GM23338 (cell line): ENCODE measurements at regions not wholly inside any gene's neighbourhood (a gene's known extent, or its start where the extent isn't known, plus 50 kb on each side); places are given as distances from the start of the nearest gene placed in this dataset.

ENCODE experiments used
- ATAC-seq: fragments of 200-7000 bp; cut with Tn5 transposase; 3 replicates; pipeline ENCODE4 v1.9.1; 2020
- DNase-seq: peaks from one replicate; pipeline ENCODE4 v3.0.0-alpha.2; 2015; ENCODE audit warnings: low spot score
- H2AFZ ChIP-seq: fragments of 200-600 bp; sonication (generic); 2 replicates; pipeline ENCODE4 v1.8.0; 2016; ENCODE audit warnings: antibody characterized with exemption, mild to moderate bottlenecking, moderate library complexity
- H3F3A ChIP-seq: fragments of 200-600 bp; sonication (generic); replicated peaks from 2 replicates; pipeline ENCODE4 v1.8.0; 2017; ENCODE audit warnings: antibody characterized with exemption, mixed run types, low read depth
- H3K27ac ChIP-seq: fragments of 200-600 bp; sonication (generic); 2 replicates; pipeline ENCODE4 v1.6.1; 2016; ENCODE audit warnings: low read depth
- H3K27me3 ChIP-seq: fragments of 200-600 bp; sonication (generic); 2 replicates; pipeline ENCODE4 v1.8.0; 2016; ENCODE audit warnings: mild to moderate bottlenecking, mixed run types, moderate library complexity; ENCODE audit not compliant: insufficient read depth
- H3K36me3 ChIP-seq: fragments of 200-600 bp; sonication (generic); 2 replicates; pipeline ENCODE4 v1.8.0; 2016; ENCODE audit warnings: mild to moderate bottlenecking; ENCODE audit not compliant: insufficient read depth
- H3K4me1 ChIP-seq: fragments of 200-600 bp; sonication (generic); 2 replicates; pipeline ENCODE4 v1.8.0; 2016; ENCODE audit warnings: mild to moderate bottlenecking, moderate library complexity; ENCODE audit not compliant: insufficient read depth
- H3K4me2 ChIP-seq: fragments of 200-600 bp; sonication (generic); 2 replicates; pipeline ENCODE4 v1.7.1; 2017; ENCODE audit warnings: mixed run types
- H3K4me3 ChIP-seq: fragments of 200-600 bp; sonication (generic); 2 replicates; pipeline ENCODE4 v1.6.1; 2016; ENCODE audit warnings: mixed run types
- H3K79me2 ChIP-seq: fragments of 200-600 bp; sonication (generic); replicated peaks from 2 replicates; pipeline ENCODE4 v1.8.0; 2017; ENCODE audit warnings: mild to moderate bottlenecking; ENCODE audit not compliant: insufficient read depth
- H3K9me2 ChIP-seq: fragments of 200-600 bp; sonication (generic); 2 replicates; pipeline ENCODE4 v1.8.0; 2017; ENCODE audit not compliant: insufficient read depth
- H4K20me1 ChIP-seq: fragments of 200-600 bp; sonication (generic); replicated peaks from 2 replicates; pipeline ENCODE4 v1.8.0; 2017; ENCODE audit warnings: mild to moderate bottlenecking; ENCODE audit not compliant: insufficient read depth
- H3K27ac Mint-ChIP-seq: 2 replicates; pipeline ENCODE4 v1.8.0; 2020; ENCODE audit warnings: inconsistent platforms, mild to moderate bottlenecking, moderate library complexity, mixed read lengths
- H3K27me3 Mint-ChIP-seq: 3 replicates; pipeline ENCODE4 v1.8.0; 2022; ENCODE audit warnings: low read depth, mild to moderate bottlenecking, moderate library complexity, mixed read lengths, inconsistent platforms; ENCODE audit not compliant: insufficient read depth, poor library complexity
- H3K36me3 Mint-ChIP-seq: 3 replicates; pipeline ENCODE4 v1.8.0; 2021; ENCODE audit warnings: low read depth, mild to moderate bottlenecking, inconsistent platforms, moderate library complexity, mixed read lengths
- H3K4me1 Mint-ChIP-seq: 3 replicates; pipeline ENCODE4 v1.8.0; 2020; ENCODE audit warnings: mild to moderate bottlenecking, inconsistent platforms, mixed read lengths
- H3K4me3 Mint-ChIP-seq: 3 replicates; pipeline ENCODE4 v1.8.0; 2021; ENCODE audit warnings: moderate library complexity, mild to moderate bottlenecking, inconsistent platforms, mixed read lengths
- H3K9me3 Mint-ChIP-seq: 3 replicates; pipeline ENCODE4 v1.8.0; 2020; ENCODE audit warnings: moderate library complexity, mild to moderate bottlenecking, inconsistent platforms, mixed read lengths
- CREB1 ChIP-seq: fragments of 250-450 bp; sonication (Bioruptor Pico); IDR thresholded peaks from 2 replicates; pipeline ENCODE4 v1.5.0; 2020; ENCODE audit warnings: low read depth, mild to moderate bottlenecking, moderate library complexity
- EZH2 ChIP-seq: fragments of 200-600 bp; sonication (generic); IDR thresholded peaks from one replicate; pipeline ENCODE4 v1.8.0; 2017; ENCODE audit warnings: antibody characterized with exemption, mild to moderate bottlenecking, low read depth; ENCODE audit not compliant: unreplicated experiment
- EZH2phosphoT487 ChIP-seq: fragments of 200-600 bp; sonication (generic); IDR thresholded peaks from one replicate; pipeline ENCODE4 v1.8.1; 2018; ENCODE audit warnings: antibody characterized with exemption; ENCODE audit not compliant: unreplicated experiment
- JUNB ChIP-seq: IDR thresholded peaks from one replicate; pipeline ENCODE4 v1.6.1; 2016; ENCODE audit warnings: antibody characterized with exemption; ENCODE audit not compliant: unreplicated experiment
- NANOG ChIP-seq: IDR thresholded peaks from 2 replicates; pipeline ENCODE4 v1.6.1; 2016; ENCODE audit warnings: antibody characterized with exemption, borderline replicate concordance
- POLR2AphosphoS5 ChIP-seq: IDR thresholded peaks from 2 replicates; pipeline ENCODE4 v1.6.1; 2016; ENCODE audit warnings: antibody characterized with exemption, low read depth
- STAT1 ChIP-seq: IDR thresholded peaks from one replicate; pipeline ENCODE4 v1.6.1; 2016; ENCODE audit warnings: antibody characterized with exemption; ENCODE audit not compliant: unreplicated experiment
- ZNF114 ChIP-seq: fragments of 250-450 bp; sonication (Bioruptor Pico); IDR thresholded peaks from 2 replicates; pipeline ENCODE4 v1.5.0; 2020; ENCODE audit warnings: mild to moderate bottlenecking, moderate library complexity
- ZNF331 ChIP-seq: fragments of 250-450 bp; sonication (Bioruptor Pico); IDR thresholded peaks from 2 replicates; pipeline ENCODE4 v1.5.0; 2020; ENCODE audit warnings: low read depth, mild to moderate bottlenecking, moderate library complexity
- TF ChIP-seq, protein P1 (sequence below): IDR thresholded peaks from 2 replicates; pipeline ENCODE4 v1.6.1; 2016; ENCODE audit warnings: antibody characterized with exemption
- TF ChIP-seq, protein P2 (sequence below): fragments of 250-450 bp; sonication (Bioruptor Pico); IDR thresholded peaks from 2 replicates; pipeline ENCODE4 v1.5.0; 2020; ENCODE audit warnings: mild to moderate bottlenecking, moderate library complexity
- TF ChIP-seq, protein P3 (sequence below), 2 experiments: fragments of 200-600 bp in 1 of 2; sonication (generic) in 1 of 2; conservative IDR thresholded peaks; 2 replicates each; pipeline versions ENCODE4 v1.5.1 to v1.6.1; 2016 to 2017; ENCODE audit warnings: antibody characterized with exemption in 2 of 2, low read depth in 2 of 2, mild to moderate bottlenecking in 2 of 2, moderate library complexity in 1 of 2

DNA sequence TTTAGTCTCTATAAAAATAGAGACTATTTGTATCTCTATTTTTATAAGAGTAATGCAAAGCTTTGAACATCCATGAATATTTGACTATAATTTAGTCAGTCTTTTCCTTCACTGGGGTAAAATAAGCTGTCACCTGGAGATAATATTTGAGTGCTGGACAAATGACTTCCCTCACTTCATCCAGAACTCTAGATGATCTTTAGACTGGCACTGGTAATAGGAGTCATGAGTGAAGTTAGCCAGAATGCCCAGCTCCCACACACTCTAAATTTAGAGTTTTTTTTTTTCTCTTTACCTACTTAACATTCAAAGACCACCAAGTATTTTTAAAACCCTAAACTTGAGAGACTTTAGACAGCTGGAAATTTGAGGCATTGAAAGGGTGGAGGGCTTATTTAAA, 100.7 kb downstream of the LSMEM1 start:
- no peaks in the 10 kb centered on the region for H3K9me3 Mint-ChIP-seq
- DNase-seq (no peak), ATAC-seq (no peak)
- TF ChIP-seq, protein P1, sequence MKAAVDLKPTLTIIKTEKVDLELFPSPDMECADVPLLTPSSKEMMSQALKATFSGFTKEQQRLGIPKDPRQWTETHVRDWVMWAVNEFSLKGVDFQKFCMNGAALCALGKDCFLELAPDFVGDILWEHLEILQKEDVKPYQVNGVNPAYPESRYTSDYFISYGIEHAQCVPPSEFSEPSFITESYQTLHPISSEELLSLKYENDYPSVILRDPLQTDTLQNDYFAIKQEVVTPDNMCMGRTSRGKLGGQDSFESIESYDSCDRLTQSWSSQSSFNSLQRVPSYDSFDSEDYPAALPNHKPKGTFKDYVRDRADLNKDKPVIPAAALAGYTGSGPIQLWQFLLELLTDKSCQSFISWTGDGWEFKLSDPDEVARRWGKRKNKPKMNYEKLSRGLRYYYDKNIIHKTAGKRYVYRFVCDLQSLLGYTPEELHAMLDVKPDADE, result no peak
- TF ChIP-seq, protein P2, sequence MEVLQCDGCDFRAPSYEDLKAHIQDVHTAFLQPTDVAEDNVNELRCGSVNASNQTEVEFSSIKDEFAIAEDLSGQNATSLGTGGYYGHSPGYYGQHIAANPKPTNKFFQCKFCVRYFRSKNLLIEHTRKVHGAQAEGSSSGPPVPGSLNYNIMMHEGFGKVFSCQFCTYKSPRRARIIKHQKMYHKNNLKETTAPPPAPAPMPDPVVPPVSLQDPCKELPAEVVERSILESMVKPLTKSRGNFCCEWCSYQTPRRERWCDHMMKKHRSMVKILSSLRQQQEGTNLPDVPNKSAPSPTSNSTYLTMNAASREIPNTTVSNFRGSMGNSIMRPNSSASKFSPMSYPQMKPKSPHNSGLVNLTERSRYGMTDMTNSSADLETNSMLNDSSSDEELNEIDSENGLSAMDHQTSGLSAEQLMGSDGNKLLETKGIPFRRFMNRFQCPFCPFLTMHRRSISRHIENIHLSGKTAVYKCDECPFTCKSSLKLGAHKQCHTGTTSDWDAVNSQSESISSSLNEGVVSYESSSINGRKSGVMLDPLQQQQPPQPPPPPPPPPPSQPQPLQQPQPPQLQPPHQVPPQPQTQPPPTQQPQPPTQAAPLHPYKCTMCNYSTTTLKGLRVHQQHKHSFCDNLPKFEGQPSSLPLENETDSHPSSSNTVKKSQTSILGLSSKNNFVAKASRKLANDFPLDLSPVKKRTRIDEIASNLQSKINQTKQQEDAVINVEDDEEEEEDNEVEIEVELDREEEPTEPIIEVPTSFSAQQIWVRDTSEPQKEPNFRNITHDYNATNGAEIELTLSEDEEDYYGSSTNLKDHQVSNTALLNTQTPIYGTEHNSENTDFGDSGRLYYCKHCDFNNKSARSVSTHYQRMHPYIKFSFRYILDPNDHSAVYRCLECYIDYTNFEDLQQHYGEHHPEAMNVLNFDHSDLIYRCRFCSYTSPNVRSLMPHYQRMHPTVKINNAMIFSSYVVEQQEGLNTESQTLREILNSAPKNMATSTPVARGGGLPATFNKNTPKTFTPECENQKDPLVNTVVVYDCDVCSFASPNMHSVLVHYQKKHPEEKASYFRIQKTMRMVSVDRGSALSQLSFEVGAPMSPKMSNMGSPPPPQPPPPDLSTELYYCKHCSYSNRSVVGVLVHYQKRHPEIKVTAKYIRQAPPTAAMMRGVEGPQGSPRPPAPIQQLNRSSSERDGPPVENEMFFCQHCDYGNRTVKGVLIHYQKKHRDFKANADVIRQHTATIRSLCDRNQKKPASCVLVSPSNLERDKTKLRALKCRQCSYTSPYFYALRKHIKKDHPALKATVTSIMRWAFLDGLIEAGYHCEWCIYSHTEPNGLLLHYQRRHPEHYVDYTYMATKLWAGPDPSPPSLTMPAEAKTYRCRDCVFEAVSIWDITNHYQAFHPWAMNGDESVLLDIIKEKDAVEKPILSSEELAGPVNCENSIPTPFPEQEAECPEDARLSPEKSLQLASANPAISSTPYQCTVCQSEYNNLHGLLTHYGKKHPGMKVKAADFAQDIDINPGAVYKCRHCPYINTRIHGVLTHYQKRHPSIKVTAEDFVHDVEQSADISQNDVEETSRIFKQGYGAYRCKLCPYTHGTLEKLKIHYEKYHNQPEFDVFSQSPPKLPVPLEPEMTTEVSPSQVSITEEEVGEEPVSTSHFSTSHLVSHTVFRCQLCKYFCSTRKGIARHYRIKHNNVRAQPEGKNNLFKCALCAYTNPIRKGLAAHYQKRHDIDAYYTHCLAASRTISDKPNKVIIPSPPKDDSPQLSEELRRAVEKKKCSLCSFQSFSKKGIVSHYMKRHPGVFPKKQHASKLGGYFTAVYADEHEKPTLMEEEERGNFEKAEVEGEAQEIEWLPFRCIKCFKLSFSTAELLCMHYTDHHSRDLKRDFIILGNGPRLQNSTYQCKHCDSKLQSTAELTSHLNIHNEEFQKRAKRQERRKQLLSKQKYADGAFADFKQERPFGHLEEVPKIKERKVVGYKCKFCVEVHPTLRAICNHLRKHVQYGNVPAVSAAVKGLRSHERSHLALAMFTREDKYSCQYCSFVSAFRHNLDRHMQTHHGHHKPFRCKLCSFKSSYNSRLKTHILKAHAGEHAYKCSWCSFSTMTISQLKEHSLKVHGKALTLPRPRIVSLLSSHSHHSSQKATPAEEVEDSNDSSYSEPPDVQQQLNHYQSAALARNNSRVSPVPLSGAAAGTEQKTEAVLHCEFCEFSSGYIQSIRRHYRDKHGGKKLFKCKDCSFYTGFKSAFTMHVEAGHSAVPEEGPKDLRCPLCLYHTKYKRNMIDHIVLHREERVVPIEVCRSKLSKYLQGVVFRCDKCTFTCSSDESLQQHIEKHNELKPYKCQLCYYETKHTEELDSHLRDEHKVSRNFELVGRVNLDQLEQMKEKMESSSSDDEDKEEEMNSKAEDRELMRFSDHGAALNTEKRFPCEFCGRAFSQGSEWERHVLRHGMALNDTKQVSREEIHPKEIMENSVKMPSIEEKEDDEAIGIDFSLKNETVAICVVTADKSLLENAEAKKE (CRISPR knock-in tag), result no peak
- TF ChIP-seq STAT1 (no peak), EZH2phosphoT487 (no peak), JUNB (no peak), POLR2AphosphoS5 (no peak), ZNF114 (CRISPR knock-in tag) (no peak), NANOG (no peak), ZNF331 (CRISPR knock-in tag) (no peak), EZH2 (no peak), CREB1 (CRISPR knock-in tag) (no peak)
- TF ChIP-seq, protein P3, sequence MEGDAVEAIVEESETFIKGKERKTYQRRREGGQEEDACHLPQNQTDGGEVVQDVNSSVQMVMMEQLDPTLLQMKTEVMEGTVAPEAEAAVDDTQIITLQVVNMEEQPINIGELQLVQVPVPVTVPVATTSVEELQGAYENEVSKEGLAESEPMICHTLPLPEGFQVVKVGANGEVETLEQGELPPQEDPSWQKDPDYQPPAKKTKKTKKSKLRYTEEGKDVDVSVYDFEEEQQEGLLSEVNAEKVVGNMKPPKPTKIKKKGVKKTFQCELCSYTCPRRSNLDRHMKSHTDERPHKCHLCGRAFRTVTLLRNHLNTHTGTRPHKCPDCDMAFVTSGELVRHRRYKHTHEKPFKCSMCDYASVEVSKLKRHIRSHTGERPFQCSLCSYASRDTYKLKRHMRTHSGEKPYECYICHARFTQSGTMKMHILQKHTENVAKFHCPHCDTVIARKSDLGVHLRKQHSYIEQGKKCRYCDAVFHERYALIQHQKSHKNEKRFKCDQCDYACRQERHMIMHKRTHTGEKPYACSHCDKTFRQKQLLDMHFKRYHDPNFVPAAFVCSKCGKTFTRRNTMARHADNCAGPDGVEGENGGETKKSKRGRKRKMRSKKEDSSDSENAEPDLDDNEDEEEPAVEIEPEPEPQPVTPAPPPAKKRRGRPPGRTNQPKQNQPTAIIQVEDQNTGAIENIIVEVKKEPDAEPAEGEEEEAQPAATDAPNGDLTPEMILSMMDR (conservative IDR thresholded peaks at IDR 0.05; ENCODE audit: low read depth in 2 of 2), result no peak
- no peak overlapping the region for H3K27ac ChIP-seq
- peaks cover 4% of the 10 kb centered on the region; the same call in 1 of the 2 replicates for H3K9me2 ChIP-seq
- H3K4me1 Mint-ChIP-seq, result peaks cover 2% of the 10 kb centered on the region; the same call in 1 of the 3 replicates
- H3K4me1 ChIP-seq, result no peaks in the 10 kb centered on the region
- H3K79me2 ChIP-seq, result no peaks in the 10 kb centered on the region
- H4K20me1 ChIP-seq, result 0 out of 2 replicates have a peak, but pooled peaks cover 2% of the 10 kb centered on the region
- no peak overlapping the region for H3K27ac Mint-ChIP-seq
- no peaks in the 10 kb centered on the region for H3F3A ChIP-seq
- no peaks in the 10 kb centered on the region for H3K36me3 Mint-ChIP-seq
- H3K4me2 ChIP-seq, result no peak overlapping the region
- H3K4me3 Mint-ChIP-seq, result no peak overlapping the region
- H3K36me3 ChIP-seq, result no peaks in the 10 kb centered on the region
- H2AFZ ChIP-seq, result no peak overlapping the region
- peaks cover 3% of the 10 kb centered on the region for H3K27me3 Mint-ChIP-seq
- H3K27me3 ChIP-seq, result no peaks in the 10 kb centered on the region
- H3K4me3 ChIP-seq, result no peak overlapping the region
